Stimulated activated CD8-positive, alpha-beta memory T cell treated with anti-CD3 and anti-CD28 coated beads, Interleukin-12 subunit alpha, Interleukin-12 subunit beta, amount 100 ng/mL, for 24 hours (primary cell): ENCODE measurements at regions not wholly inside any gene's neighbourhood (a gene's known extent, or its start where the extent isn't known, plus 50 kb on each side); places are given as distances from the start of the nearest gene placed in this dataset.

ENCODE experiments used
- DNase-seq: peaks from one replicate; pipeline ENCODE4 v3.0.0-alpha.2; 2020; ENCODE audit errors: extremely low read depth

DNA sequence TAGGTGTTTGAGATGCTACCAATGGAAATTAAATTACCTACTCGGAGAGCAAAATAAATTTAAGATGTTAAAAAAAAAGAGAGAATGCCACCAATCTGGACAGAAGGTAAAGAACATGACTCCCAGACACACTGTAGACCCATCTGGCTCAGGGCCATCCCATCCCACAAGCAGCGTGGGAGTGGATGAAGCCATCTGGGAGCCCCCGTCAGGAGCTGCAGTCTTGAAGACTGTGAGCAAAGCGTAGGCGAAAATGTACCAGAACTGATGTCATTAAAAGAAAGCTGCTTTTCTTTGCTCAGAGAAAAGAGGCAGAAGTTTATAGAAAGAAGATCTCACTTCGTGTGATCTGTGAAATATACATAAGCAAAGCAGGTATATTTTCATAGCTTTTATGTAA lies 815.7 kb downstream of the QKI start:
- no peak for DNase-seq

DNA sequence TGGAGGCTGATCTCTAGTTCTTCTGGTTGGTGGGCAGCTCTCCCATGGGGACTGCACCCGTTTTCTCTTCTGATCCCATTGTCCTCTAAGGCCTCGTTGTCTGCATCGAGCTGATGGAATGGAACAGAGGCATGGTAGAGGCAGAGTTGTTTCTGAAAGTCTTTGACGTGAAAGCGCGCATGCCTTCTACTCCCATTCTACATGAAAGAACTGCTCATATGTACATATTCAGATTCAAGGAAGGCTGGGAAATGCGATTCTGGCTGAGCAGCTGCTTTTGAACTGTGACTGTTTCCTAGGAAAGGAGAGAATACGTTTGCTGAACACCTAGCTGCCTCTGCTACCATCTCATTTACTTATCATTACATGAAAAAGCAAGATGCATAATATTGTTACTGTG lies 815.2 kb downstream of the QKI start:
- no peak for DNase-seq

DNA sequence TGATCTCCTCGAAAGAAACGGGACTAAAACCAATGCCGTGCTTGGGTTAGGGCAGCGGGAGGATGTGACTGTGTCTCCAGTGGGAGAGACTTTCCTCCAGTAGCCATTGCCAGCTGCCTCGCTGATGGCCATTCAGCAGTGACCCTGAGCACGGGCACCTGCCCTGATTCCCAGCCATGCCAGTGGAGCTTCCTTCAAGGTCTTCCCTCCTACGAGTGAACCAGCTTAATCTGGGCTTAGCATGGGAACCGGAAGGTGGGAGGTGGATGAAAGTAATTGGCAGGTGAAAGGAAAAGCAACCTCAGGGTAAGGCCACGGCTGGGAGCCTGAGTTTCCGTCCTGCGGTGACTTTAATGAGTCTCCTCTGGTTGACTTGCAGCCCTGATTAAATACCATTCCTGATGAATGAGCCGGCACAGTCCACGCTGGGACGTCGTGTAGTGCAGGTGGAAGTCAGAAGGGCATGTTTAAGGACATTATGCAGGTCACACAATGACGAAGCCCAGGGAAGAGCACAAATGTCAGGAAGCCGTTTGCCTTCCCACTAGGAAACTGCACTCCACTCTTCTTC lies 813.5 kb downstream of the QKI start:
- no peak for DNase-seq

DNA sequence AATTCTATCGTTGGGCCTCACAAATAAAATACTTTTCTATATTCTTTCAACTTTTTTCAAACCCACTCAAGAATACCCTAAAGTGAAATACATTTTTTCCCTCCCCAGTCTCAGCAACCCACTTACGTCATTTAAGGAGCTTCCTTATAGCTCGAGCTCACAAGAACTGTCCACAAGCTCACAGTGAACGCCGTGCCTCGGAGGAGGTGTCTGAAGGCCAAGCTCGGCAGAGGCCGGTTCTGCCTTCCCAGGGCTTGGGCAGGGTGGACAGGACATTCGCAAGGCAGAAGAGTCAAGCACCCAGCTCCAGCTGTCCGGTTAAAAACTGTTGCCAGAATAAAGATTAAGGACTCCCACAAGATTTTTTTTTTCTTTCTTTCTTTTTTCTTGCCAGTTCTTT lies 802.3 kb downstream of the QKI start:
- DNase-seq: no peak

DNA sequence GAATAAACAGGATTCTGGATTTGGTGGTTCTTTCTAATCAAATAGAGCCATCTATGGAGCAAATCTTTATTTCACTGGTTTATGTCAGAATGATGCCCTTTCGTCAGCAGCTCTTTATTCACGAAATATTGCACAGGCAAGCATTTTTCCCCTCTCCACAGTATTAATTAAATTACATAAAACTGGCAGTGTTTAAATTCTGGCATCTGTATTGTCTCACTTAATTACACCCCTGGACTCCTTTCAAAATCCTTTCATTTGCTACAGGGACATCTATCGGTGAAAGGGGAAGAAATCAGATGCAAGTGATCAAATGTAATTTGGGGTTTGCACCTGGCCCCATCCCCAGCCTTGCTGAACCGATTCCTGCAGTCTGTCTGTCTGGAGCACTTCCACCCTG lies 801.9 kb downstream of the QKI start:
- DNase-seq: no peak

DNA sequence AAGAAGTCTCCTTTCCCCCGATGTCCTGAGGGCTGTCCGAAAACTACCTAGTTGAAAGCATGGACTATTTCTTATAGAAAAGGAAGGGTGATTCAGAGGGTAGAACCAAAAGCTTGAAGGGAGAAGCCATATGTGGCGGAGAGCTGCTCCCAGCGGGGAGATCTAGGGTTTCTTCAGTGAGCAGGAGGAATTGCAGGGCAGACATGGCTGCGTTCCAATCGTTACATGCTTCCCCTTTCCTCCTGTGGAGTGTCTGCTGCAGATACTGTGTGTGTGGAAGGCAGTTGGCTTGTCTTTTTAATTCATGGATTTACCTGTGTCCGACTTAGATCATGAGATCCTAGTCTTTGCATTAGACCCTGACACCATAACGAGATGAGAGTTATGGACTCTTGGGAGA lies 799.5 kb downstream of the QKI start:
- DNase-seq: no peak

DNA sequence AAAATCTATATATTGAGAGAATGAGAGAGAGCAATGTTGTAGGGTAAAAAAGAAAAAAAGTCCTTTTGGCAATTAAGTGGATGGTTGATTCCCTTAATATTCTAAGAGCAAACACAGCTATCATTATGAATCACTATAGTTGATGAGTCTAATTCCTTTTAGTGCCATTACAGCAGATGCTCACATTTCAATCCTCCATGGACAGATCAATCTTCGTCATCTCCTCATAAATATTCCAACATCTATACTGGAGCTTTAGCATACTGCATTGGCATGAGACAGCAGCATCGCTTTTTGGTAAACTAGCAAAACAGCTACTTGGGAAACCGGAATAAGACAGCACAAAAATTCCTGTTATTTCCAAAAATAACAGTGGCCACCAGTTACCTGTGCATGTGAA lies 796.7 kb downstream of the QKI start:
- DNase-seq: no peak

DNA sequence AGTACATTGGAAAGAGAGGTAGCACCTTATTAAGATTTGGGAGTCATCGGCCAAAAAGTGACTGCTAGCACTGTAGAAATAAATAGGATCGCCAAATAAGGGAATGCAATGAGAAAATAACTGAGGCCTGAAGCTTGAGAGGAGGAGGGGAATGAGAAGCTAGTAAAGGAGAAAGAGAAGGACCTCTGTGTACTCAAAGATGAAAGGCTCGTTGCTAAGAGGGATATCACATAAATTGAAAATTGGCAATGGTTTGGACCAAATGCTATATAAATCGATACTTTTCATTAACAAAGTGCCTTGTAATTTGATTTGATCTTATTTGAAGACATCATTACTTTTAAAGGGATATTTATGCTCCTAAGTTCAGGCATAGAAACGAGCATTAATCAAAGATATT lies 796.3 kb downstream of the QKI start:
- DNase-seq: no peak

DNA sequence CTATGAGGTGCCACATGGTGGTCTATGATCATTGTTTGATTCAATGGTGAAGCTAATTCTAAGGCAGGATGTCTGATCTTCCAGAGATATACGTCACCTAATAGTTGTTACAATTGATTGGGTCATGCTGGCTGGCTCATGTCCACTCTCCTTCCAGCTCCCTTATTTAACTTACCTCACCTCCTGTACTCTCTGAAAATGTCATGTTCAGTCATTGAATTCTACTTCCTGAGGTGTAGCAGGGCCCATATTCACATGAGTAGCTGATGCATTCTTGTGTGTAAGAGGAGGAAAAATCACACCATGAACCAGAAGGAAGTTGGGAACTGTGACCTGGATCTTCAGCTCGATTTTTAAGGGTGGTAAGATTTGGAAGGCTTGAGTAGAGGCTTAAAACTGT lies 795.8 kb downstream of the QKI start:
- DNase-seq: no peak

DNA sequence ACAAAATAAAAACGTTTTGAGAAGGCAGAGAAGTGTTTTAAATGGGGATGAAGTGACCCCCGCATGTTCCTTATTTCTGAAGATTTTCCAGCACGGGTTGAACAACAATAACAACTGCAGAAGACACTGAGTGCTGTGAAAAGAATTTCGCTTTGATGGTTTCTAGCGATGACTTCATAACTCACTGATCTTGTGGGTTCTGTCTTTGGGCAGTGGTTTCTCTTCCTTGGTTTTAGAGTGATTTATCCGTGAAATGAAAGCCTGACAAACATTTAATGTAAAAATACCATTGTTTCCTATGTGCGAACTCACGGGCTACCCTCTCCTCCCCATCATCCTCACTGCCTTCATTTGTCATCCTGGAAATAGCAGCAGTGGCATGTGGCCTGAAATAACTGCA lies 793.9 kb downstream of the QKI start:
- no peak for DNase-seq

DNA sequence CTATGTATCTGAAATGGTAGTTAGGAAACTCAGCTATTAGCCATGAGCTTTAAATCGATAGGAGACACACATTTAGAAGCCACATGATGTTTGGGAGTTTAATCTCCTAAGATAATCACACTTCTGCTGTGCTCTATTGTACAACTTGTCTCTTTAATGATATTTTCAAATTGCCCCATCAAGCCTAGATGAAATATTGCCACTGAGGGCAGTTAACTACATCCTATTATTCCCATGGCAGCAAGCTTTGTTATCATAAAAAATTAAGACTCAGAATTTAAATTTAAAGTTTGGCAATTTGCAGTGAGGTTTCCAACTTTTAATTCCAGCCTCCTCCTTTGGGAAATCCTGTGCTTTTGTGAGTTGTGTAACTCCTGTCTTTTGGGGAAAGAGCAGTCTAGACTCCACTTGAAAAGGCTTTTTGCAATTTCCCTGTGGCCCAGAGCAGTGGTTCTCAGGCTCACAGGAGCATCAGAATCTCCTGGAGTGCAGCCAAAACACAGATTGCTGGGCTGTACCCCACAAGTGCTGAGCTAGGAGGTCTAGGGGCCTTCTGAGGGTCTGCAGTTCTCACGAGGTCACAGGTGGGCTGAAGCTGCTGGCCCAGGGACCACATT lies 792.4 kb downstream of the QKI start:
- no peak for DNase-seq

DNA sequence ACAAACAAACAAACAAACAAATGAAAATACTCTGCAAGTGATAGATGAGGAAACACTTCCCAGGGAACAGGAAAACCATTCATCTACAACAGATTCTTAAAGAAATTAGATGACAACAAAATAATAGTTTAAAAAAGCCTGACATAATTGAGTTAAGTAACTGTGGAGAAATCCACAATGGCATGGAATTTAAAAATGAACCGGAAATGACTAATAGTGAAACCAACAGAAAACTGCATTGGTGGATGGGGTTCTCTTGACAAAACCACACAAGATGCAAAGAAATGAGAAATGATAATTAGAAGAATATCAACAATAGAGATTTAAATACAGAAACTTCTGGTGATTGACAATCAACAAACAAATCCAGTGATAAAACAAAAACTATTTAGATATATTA lies 785.6 kb downstream of the QKI start:
- DNase-seq: no peak

DNA sequence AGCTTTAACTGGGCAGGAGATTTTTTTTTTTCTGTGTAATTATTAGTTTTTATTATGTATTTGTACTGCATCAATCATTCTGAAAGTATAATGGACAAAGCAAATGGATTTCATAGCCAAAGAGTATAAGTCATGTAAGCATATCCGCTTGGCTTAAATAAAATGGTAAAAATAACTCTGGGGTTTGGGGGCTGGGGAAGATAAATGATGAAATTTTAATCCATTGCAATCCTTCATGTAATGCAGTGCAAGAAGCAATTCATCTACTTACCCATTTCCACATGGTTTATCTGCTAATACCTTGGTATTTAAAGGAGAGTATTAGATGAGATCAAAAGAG lies 781.4 kb downstream of the QKI start:
- no peak for DNase-seq

DNA sequence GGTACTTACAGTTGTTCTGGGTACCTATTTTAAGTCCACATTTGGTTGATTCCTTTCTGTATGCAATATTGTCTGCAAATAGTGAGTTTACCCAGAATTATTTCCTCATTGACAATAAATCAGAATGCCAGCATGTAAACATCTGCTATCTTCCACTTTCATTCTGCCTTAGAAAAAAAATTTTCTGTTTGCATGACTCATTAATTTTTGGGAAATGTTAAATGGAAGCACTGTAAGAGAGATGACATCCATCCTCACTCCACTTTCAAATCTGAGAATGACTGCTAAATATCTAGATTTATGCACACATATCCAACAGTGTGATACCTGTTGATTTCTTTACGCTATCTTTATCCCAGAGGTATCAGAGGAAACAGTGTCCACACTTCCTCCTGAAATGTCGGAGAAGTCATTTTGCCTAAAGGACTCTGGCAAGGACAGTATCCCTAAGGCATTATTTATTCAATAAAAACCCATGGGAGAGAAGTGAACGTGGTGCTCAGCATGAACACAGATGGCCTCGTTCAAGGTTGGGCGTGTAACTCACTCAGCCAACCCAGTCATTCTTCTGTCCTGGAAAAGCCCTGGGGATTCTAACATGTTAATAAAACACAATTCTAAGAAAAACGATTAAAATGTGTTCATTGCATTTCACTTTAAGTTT lies 780.9 kb downstream of the QKI start:
- DNase-seq: no peak

DNA sequence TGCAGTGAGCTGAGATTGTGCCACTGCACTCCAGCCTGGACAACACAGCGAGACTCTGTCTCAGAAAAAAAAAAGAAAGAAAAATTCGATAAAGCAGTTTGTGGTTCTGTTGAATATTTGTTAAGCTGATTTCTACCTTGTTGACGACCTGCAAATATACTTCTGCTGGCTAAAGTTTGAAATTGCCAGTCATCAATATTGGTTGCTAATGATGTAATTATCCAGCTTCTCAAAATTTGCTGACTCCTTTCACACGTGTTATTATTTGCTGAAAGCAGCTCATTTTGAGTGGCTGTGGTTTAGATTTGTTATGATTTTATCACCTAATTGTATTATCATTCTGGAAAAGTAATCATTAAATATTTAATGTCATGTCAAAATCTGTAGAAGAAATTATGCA lies 774.3 kb downstream of the QKI start:
- no peak for DNase-seq

DNA sequence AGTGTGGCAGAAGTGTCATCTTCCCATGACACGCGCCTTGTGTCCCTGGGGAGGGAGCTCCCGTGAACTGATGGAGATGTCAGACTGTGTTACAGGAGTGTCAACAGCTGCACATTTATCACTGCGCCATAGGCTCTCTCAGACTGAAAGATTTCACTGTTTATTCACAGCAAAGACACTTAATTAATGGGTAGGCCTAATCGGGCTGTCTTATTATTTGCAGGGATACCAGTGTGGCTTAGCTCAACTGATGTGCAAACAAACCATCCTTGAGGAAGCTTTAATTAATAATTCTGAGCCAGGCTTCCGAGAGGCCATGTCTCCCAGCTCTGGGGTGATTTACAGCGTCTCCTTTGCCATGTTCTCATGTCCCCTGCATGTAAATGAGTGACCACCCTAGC lies 771.0 kb downstream of the QKI start:
- no peak for DNase-seq

DNA sequence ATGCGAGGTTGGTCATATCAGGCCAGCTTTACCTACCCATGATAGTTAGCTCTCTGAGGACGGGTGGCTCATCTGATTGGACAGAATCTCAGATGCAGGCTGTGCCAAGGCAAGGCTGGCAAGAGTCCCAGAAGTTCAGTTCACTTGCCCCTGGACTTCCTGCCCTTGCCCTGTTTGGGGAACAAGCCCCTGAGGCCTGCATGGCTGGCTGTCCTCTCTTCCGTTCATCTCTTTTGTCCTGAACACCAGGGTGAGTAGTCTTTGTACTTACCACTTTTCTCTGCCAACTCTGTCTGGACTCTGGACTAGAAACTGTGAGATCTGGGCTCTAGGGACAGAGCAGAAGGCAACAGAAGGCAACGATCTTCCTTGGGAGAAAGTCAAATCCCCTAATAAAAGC lies 769.9 kb downstream of the QKI start:
- DNase-seq: no peak

DNA sequence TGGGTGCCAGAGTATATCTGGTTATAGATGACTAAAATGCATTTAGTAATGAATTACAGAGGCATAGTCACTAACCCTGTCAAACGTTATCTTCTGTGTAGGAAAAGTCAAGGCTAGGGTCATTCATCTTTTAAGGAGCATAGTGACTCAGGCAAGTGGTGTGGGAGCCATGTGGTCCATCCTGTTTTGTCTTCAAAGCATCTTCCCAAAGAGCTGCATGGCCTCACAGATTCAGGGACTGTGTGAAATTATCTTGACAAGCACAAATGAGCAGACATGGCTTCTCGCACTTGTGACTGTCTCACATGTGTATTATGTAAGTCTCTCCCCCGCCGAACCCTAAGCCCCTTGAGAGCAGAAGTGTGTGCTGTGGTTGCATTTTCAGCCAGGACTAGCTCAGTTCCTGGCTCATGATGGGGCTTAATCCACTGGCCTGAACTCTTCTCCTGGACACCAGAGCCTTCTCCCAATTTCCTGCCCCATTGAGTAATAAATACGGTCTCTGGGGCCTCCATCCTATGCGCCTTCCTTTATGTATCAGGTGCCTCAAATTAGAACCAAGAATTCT lies 769.1 kb downstream of the QKI start:
- no peak for DNase-seq

DNA sequence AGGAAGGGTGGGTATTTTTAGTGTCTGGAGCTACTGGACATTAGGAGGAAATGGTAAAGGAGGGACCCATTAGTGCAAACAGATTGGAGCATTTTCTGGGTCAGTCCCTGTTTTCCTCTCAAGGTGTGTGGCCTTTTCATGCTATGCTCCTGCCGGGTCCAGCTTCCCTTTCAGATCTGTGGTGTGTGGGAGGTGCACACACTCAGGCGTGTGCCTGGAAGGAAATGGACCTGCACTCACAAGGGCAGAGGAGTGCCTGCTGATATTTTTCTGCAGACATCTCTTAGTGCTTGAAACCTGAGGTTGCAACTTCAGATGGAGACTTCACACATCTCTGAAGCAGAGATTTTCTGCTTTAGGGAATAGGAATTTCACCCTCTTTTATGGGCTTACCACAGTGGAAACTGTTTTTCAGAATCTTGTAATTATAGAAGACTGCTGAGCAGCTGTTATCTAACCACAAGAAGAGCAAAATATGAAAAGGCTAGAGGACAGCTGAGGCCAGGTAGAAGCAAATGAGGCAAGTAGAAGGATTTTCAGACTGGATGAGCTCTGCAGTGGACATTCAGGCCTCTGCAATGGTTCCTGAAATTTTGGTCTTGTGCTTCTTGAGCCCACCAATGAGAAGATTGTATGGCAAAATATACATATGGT lies 764.3 kb downstream of the QKI start:
- DNase-seq: no peak

DNA sequence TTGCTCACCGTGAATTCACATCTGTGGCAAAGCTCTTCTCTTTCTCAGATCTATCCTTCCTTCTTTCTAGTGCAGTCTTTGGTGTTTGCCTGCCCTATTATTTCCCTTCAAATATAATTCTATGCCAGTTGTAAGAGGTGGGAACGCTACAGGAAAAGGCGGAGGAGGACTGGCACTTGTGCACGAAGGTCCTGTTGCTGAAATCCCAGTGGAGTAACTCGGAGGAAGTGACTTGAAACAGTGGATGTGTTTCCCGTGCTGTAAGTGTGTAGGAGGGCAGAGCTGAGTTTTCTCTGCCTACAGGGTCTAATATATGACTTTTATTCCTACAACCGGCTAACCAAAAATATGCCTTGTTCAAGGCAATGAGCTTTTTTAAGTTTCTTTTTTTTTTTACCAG lies 754.8 kb downstream of the QKI start:
- no peak for DNase-seq

DNA sequence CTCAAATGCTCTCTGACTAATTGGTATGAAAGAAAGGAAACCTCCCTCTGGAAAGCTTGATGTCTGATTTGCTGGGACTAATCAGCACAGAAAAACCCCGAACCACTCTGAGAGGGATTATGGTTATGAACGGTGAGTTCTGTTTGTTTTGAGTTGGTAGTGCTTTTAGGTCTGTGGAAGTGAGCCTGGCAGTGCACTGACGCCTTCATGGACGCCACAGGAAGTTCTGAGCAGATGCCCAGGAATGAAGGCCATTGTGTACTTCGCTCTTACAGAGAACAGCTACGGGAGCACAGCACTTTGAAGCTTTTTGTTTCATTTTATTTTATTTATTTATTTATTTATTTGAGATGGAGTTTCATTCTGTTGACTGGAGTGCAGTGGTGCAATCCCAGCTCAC lies 754.1 kb downstream of the QKI start:
- no peak for DNase-seq

DNA sequence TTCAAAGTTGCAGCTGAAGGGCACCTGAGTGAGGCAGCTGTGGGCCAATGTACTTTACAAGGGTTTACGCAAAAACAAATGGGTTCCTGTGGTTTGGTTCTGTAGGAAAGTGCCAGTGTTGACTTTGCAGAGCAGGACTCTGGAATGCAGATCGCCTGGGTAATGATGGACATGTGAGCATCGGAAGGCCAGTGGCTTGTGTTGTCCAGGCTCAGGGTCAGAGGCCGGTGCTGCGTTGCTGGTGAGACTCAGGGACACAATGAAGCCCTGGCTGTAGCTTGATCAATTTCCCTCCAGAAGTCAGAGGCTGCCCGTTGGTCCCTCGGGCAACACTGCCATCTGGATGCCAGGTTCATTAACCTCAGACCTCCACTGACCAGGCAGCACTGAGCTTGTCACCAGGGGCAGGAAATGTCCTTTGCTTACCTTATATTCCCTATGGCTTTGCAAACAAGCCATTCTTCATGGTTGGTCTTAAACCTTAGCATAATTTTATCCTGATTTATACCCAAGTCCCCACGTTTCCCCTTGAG lies 753.4 kb downstream of the QKI start:
- no peak for DNase-seq

DNA sequence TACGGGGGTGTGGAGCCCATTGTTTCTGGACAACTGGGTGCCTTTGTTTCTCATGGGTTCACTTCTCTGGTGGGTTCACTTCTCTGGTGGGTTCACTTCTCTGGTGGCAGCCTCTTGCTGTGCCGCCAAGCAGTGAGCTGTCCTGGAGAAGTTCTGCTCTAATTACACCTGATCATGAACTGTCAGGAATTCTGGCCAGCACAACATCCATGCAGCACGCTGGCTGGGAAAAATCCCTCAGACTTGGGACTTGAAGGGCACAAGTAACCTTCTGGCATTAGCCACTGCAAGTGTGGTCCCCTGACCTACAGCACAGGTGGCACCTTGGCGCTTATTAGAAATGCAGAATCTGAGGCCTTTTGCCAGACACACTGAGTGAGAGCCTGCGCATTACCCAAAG lies 752.5 kb downstream of the QKI start:
- DNase-seq: no peak
